ENCODE measurements at regions not wholly inside any gene's neighbourhood (a gene's known extent, or its start where the extent isn't known, plus 50 kb on each side); places are given as distances from the start of the nearest gene placed in this dataset.

GRCh38 chr2:35160871-35161270 lies 1194.7 kb upstream of the CRIM1 start:
- TF ChIP-seq CTCF (IDR thresholded peaks at IDR 0.05; ENCODE audit: insufficient read depth, low read length, poor library complexity, severe bottlenecking) (no peak), EZH2phosphoT487 (conservative IDR thresholded peaks at IDR 0.05; ENCODE audit: low read length) (no peak)

Data from SU-DHL-6 (cell line).